Thyroid gland (tissue), 4 donors: ENCODE measurements at regions not wholly inside any gene's neighbourhood (a gene's known extent, or its start where the extent isn't known, plus 50 kb on each side); places are given as distances from the start of the nearest gene placed in this dataset.

ENCODE experiments used
- POLR2A ChIP-seq, 2 donors: fragments of 450-650 bp; IDR thresholded peaks; one replicate each; pipeline ENCODE4 v1.6.1; 2017; ENCODE audit warnings: antibody characterized with exemption in 2 of 2, mild to moderate bottlenecking in 2 of 2, moderate library complexity in 1 of 2
- TF ChIP-seq, protein P1 (sequence below), 6 experiments: fragments of 200-600 bp in 3 of 6; fragments of 450-650 bp in 3 of 6; sonication (generic) in 3 of 6; IDR thresholded peaks; one replicate each; pipeline ENCODE4 v1.5.1; 2016 to 2019; ENCODE audit warnings: antibody characterized with exemption in 6 of 6, mild to moderate bottlenecking in 2 of 6, inconsistent platforms in 1 of 6, moderate library complexity in 1 of 6

DNA sequence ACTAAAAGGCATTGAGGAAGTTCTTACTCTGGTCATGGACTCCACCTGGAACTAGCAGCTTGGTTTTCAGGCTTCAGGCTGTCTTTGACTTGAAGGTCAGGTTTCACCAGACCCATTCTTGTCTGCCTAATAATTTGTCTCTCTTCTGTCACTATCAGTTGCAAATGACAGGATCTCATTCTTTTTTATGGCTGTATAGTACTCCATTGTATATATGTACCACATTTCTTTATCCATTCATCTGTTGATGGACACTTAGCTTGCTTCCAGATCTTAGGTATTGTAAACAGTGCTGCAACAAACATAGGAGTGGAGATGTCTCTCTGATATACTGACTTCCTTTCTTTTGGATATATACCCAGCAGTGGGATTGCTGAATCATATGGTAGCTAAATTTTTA is 73.1 kb upstream of the SYNCRIP start:
- TF ChIP-seq, protein P1, sequence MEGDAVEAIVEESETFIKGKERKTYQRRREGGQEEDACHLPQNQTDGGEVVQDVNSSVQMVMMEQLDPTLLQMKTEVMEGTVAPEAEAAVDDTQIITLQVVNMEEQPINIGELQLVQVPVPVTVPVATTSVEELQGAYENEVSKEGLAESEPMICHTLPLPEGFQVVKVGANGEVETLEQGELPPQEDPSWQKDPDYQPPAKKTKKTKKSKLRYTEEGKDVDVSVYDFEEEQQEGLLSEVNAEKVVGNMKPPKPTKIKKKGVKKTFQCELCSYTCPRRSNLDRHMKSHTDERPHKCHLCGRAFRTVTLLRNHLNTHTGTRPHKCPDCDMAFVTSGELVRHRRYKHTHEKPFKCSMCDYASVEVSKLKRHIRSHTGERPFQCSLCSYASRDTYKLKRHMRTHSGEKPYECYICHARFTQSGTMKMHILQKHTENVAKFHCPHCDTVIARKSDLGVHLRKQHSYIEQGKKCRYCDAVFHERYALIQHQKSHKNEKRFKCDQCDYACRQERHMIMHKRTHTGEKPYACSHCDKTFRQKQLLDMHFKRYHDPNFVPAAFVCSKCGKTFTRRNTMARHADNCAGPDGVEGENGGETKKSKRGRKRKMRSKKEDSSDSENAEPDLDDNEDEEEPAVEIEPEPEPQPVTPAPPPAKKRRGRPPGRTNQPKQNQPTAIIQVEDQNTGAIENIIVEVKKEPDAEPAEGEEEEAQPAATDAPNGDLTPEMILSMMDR (IDR thresholded peaks at IDR 0.05): no peak
- TF ChIP-seq POLR2A (IDR thresholded peaks at IDR 0.05): no peak
